ENCODE measurements at regions not wholly inside any gene's neighbourhood (a gene's known extent, or its start where the extent isn't known, plus 50 kb on each side); places are given as distances from the start of the nearest gene placed in this dataset.

DNA sequence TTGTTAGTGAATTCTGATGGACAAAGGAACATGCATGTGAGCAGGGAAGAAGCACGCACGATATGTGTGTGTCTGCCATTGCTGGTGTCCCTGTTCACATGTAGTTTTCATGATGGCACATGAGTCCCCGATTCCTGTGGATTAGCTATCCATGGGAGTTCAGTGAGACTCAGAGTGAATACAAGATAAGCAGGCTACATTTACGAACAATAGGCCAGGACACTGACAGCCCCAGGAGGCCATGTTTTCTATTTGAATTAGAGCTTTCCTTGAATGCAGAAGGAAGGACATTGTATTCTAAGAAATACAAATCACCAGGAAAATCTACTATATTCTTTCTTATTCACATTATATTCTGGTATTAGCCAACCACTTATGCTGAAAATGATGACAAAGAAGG is 171.4 kb downstream of the PPP1R2C start:
- Histone ChIP-seq H3K79me2 (ENCODE audit: control insufficient read depth, insufficient read depth, low read length) (no peaks in the 10 kb centered on the region), H3K36me3 (ENCODE audit: control insufficient read depth in 2 of 2, extremely low read depth in 1 of 2, insufficient read depth in 2 of 2, low read length in 2 of 2) (no peaks in the 10 kb centered on the region), H3K9me3 (ENCODE audit: control insufficient read depth, low read depth, low read length) (no peaks in the 10 kb centered on the region), H3K27me3 (ENCODE audit: control insufficient read depth, extremely low read depth, insufficient read depth, low read length) (no peaks in the 10 kb centered on the region), H3K4me3 (ENCODE audit: control insufficient read depth in 2 of 3, extremely low read depth in 1 of 3, insufficient read depth in 2 of 3, low read depth in 1 of 3, low read length in 3 of 3) (no peak overlapping the region), H3K9me1 (ENCODE audit: control insufficient read depth, extremely low read depth, insufficient read depth, low read length) (no peaks in the 10 kb centered on the region), H3K4me1 (ENCODE audit: control insufficient read depth, extremely low read depth, insufficient read depth, low read length) (no peaks in the 10 kb centered on the region), H3K27ac (ENCODE audit: control insufficient read depth, insufficient read depth, low read length) (no peak overlapping the region), H2AFZ (ENCODE audit: control insufficient read depth, low read length) (no peak overlapping the region), H3K4me2 (ENCODE audit: control insufficient read depth, extremely low read depth, insufficient read depth, low read depth, low read length) (no peak overlapping the region), H4K20me1 (ENCODE audit: control insufficient read depth, extremely low read depth, insufficient read depth, low read length) (no peaks in the 10 kb centered on the region), H3K9ac (ENCODE audit: control insufficient read depth, extremely low read depth, insufficient read depth, low read length) (no peak overlapping the region)
- dilution Hi-C loops (cut with MboI; ENCODE audit: extremely low pct_ligation_motif_present, low sequenced_read_pairs) = no loop called here
- FAIRE-seq = no peak
- DNase-seq (ENCODE audit: low read depth, low spot score) = no peak
- TF ChIP-seq, protein P1, sequence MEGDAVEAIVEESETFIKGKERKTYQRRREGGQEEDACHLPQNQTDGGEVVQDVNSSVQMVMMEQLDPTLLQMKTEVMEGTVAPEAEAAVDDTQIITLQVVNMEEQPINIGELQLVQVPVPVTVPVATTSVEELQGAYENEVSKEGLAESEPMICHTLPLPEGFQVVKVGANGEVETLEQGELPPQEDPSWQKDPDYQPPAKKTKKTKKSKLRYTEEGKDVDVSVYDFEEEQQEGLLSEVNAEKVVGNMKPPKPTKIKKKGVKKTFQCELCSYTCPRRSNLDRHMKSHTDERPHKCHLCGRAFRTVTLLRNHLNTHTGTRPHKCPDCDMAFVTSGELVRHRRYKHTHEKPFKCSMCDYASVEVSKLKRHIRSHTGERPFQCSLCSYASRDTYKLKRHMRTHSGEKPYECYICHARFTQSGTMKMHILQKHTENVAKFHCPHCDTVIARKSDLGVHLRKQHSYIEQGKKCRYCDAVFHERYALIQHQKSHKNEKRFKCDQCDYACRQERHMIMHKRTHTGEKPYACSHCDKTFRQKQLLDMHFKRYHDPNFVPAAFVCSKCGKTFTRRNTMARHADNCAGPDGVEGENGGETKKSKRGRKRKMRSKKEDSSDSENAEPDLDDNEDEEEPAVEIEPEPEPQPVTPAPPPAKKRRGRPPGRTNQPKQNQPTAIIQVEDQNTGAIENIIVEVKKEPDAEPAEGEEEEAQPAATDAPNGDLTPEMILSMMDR (optimal IDR thresholded peaks at IDR 0.05 in 1 of 3, IDR thresholded peaks at IDR 0.05 in 1 of 3, conservative IDR thresholded peaks at IDR 0.05 in 1 of 3; ENCODE audit: extremely low read depth in 1 of 3, insufficient read depth in 2 of 3, low read length in 3 of 3) = no peak
- no peak for TF ChIP-seq EZH2 (IDR thresholded peaks at IDR 0.05; ENCODE audit: low read length)

DNA sequence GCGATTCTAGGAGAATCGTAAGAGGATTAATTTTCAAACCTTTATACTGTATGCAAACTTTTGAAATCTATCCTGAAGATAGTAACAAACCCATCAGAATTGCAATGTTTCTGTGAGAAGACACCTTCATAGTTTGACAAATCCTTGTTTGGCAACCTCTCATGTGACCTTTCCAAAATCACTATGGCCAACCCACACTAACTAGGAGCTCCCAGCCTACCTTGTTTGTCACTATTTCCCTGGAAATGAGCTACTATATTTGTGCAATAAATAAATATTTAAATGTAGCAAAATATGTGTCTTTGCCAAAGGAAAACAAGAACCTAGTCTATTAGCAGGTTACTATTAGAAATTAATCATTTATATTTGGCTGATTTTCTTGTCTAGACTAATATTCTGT is 173.7 kb downstream of the PPP1R2C start:
- H3K9me3 ChIP-seq (ENCODE audit: control insufficient read depth, low read depth, low read length) = no peaks in the 10 kb centered on the region
- H3K4me1 ChIP-seq (ENCODE audit: control insufficient read depth, extremely low read depth, insufficient read depth, low read length) = no peaks in the 10 kb centered on the region
- H3K27ac ChIP-seq (ENCODE audit: control insufficient read depth, insufficient read depth, low read length) = no peak overlapping the region
- H3K79me2 ChIP-seq (ENCODE audit: control insufficient read depth, insufficient read depth, low read length) = no peaks in the 10 kb centered on the region
- H3K4me3 ChIP-seq (ENCODE audit: control insufficient read depth in 2 of 3, extremely low read depth in 1 of 3, insufficient read depth in 2 of 3, low read depth in 1 of 3, low read length in 3 of 3) = no peak overlapping the region
- no peaks in the 10 kb centered on the region for H3K36me3 ChIP-seq (ENCODE audit: control insufficient read depth in 2 of 2, extremely low read depth in 1 of 2, insufficient read depth in 2 of 2, low read length in 2 of 2)
- H4K20me1 ChIP-seq (ENCODE audit: control insufficient read depth, extremely low read depth, insufficient read depth, low read length) = no peaks in the 10 kb centered on the region
- no peaks in the 10 kb centered on the region for H3K9me1 ChIP-seq (ENCODE audit: control insufficient read depth, extremely low read depth, insufficient read depth, low read length)
- no peak overlapping the region for H3K9ac ChIP-seq (ENCODE audit: control insufficient read depth, extremely low read depth, insufficient read depth, low read length)
- dilution Hi-C loops (cut with MboI; ENCODE audit: extremely low pct_ligation_motif_present, low sequenced_read_pairs) = no loop called here
- no peak overlapping the region for H3K4me2 ChIP-seq (ENCODE audit: control insufficient read depth, extremely low read depth, insufficient read depth, low read depth, low read length)
- no peak for DNase-seq (ENCODE audit: low read depth, low spot score)
- H2AFZ ChIP-seq (ENCODE audit: control insufficient read depth, low read length) = no peak overlapping the region
- no peak for FAIRE-seq
- H3K27me3 ChIP-seq (ENCODE audit: control insufficient read depth, extremely low read depth, insufficient read depth, low read length) = no peaks in the 10 kb centered on the region
- TF ChIP-seq EZH2 (IDR thresholded peaks at IDR 0.05; ENCODE audit: low read length) = no peak
- TF ChIP-seq, protein P1 (optimal IDR thresholded peaks at IDR 0.05 in 1 of 3, IDR thresholded peaks at IDR 0.05 in 1 of 3, conservative IDR thresholded peaks at IDR 0.05 in 1 of 3; ENCODE audit: extremely low read depth in 1 of 3, insufficient read depth in 2 of 3, low read length in 3 of 3) = no peak

Data from keratinocyte (primary cell).